GM12873 (cell line): ENCODE measurements at regions not wholly inside any gene's neighbourhood (a gene's known extent, or its start where the extent isn't known, plus 50 kb on each side); places are given as distances from the start of the nearest gene placed in this dataset.

Experiments
- CTCF ChIP-seq: IDR thresholded peaks from 2 replicates; pipeline ENCODE4 v1.5.1; 2012; ENCODE audit warnings: low read depth, mild to moderate bottlenecking, moderate library complexity, low read length, control low read depth; ENCODE audit not compliant: insufficient read depth; ENCODE audit errors: missing control alignments

- no peak for TF ChIP-seq CTCF
These were observed 405.2 kb upstream of the NPVF start for GRCh38 chr7:25633426-25634036.

- TF ChIP-seq CTCF, result no peak
These were observed 407.9 kb upstream of the NPVF start for GRCh38 chr7:25636168-25636567.

GRCh38 chr7:25636871-25637283 lies 408.6 kb upstream of the NPVF start:
- TF ChIP-seq CTCF, result no peak

GRCh38 chr7:25638068-25638467 lies 409.8 kb upstream of the NPVF start:
- no peak for TF ChIP-seq CTCF

GRCh38 chr7:25638590-25639244 lies 410.4 kb upstream of the NPVF start:
- TF ChIP-seq CTCF, result no peak

- no peak for TF ChIP-seq CTCF
These were observed 414.6 kb upstream of the NPVF start for GRCh38 chr7:25642849-25643248.

GRCh38 chr7:25643286-25643685 lies 415.0 kb upstream of the NPVF start:
- no peak for TF ChIP-seq CTCF
